ENCODE measurements at regions not wholly inside any gene's neighbourhood (a gene's known extent, or its start where the extent isn't known, plus 50 kb on each side); places are given as distances from the start of the nearest gene placed in this dataset.

GRCh38 chr15:46471096-46471495 is 836.3 kb downstream of the SQOR start:
- Histone ChIP-seq H3K4me1 (ENCODE audit: control insufficient read depth, insufficient read depth, low read depth, low read length) (no peaks in the 10 kb centered on the region), H3K9ac (ENCODE audit: low read length) (no peak overlapping the region), H4K91ac (ENCODE audit: low read length) (no peak overlapping the region), H2BK15ac (ENCODE audit: low read depth, poor library complexity, severe bottlenecking) (no peak overlapping the region), H2BK120ac (ENCODE audit: low read depth, low read length) (no peak overlapping the region), H3K27me3 (ENCODE audit: control insufficient read depth in 1 of 2, insufficient read depth in 1 of 2, low read length in 2 of 2) (no peaks in the 10 kb centered on the region), H4K8ac (ENCODE audit: low read length) (no peak overlapping the region), H3K36me3 (ENCODE audit: control insufficient read depth in 1 of 2, insufficient read depth in 2 of 2, low read depth in 1 of 2, low read length in 2 of 2) (no peaks in the 10 kb centered on the region), H3K4me2 (ENCODE audit: low read length, poor library complexity, severe bottlenecking) (no peak overlapping the region), H2AK5ac (ENCODE audit: low read length, severe bottlenecking) (no peak overlapping the region), H3K23ac (ENCODE audit: low read length in 2 of 2) (no peak overlapping the region), H3K79me1 (replicated peaks; ENCODE audit: low read length, poor library complexity, severe bottlenecking) (no peaks in the 10 kb centered on the region), H3K4me3 (ENCODE audit: insufficient read depth in 1 of 2, low read depth in 1 of 2, low read length in 2 of 2) (no peak overlapping the region), H3K4ac (ENCODE audit: low read depth in 1 of 2, low read length in 2 of 2) (no peak overlapping the region), H2BK5ac (ENCODE audit: low read depth, low read length, poor library complexity, severe bottlenecking) (no peak overlapping the region), H3K9me3 (ENCODE audit: control insufficient read depth, low read length) (peaks cover 12% of the 10 kb centered on the region), H3K18ac (ENCODE audit: low read depth in 1 of 2, low read length in 2 of 2) (no peak overlapping the region), H3K14ac (ENCODE audit: low read length in 2 of 2) (no peak overlapping the region), H2AFZ (ENCODE audit: low read depth, low read length) (no peak overlapping the region), H3K27ac (ENCODE audit: low read length, poor library complexity, severe bottlenecking) (no peak overlapping the region), H2BK12ac (ENCODE audit: low read length in 2 of 2) (no peak overlapping the region)
- no peak for DNase-seq
- no CpG with 5 or more reads among the region's 1 CpG for WGBS

- Histone ChIP-seq H3K9me3 (ENCODE audit: control insufficient read depth, low read length) (peaks cover 4% of the 10 kb centered on the region), H3K18ac (ENCODE audit: low read depth in 1 of 2, low read length in 2 of 2) (no peak overlapping the region), H3K27ac (ENCODE audit: low read length, poor library complexity, severe bottlenecking) (no peak overlapping the region), H2BK120ac (ENCODE audit: low read depth, low read length) (no peak overlapping the region), H3K4me2 (ENCODE audit: low read length, poor library complexity, severe bottlenecking) (no peak overlapping the region), H3K79me1 (replicated peaks; ENCODE audit: low read length, poor library complexity, severe bottlenecking) (no peaks in the 10 kb centered on the region), H3K23ac (ENCODE audit: low read length in 2 of 2) (no peak overlapping the region), H3K4me1 (ENCODE audit: control insufficient read depth, insufficient read depth, low read depth, low read length) (no peaks in the 10 kb centered on the region), H4K91ac (ENCODE audit: low read length) (no peak overlapping the region), H2BK12ac (ENCODE audit: low read length in 2 of 2) (no peak overlapping the region), H2AK5ac (ENCODE audit: low read length, severe bottlenecking) (no peak overlapping the region), H3K4me3 (ENCODE audit: insufficient read depth in 1 of 2, low read depth in 1 of 2, low read length in 2 of 2) (no peak overlapping the region), H3K36me3 (ENCODE audit: control insufficient read depth in 1 of 2, insufficient read depth in 2 of 2, low read depth in 1 of 2, low read length in 2 of 2) (no peaks in the 10 kb centered on the region), H2BK5ac (ENCODE audit: low read depth, low read length, poor library complexity, severe bottlenecking) (no peak overlapping the region), H3K14ac (ENCODE audit: low read length in 2 of 2) (no peak overlapping the region), H4K8ac (ENCODE audit: low read length) (no peak overlapping the region), H3K9ac (ENCODE audit: low read length) (no peak overlapping the region), H2BK15ac (ENCODE audit: low read depth, poor library complexity, severe bottlenecking) (no peak overlapping the region), H3K27me3 (ENCODE audit: control insufficient read depth in 1 of 2, insufficient read depth in 1 of 2, low read length in 2 of 2) (no peaks in the 10 kb centered on the region), H3K4ac (ENCODE audit: low read depth in 1 of 2, low read length in 2 of 2) (no peak overlapping the region), H2AFZ (ENCODE audit: low read depth, low read length) (no peak overlapping the region)
- WGBS = no CpG with 5 or more reads among the region's 1 CpG
- no peak for DNase-seq
Observed at GRCh38 chr15:46489276-46489675, 854.4 kb downstream of the SQOR start.

GRCh38 chr15:46496491-46497115 is 861.8 kb downstream of the SQOR start:
- H3K9ac ChIP-seq (ENCODE audit: low read length) = no peak overlapping the region
- H3K4me1 ChIP-seq (ENCODE audit: control insufficient read depth, insufficient read depth, low read depth, low read length) = no peaks in the 10 kb centered on the region
- no peak overlapping the region for H3K4me3 ChIP-seq (ENCODE audit: insufficient read depth in 1 of 2, low read depth in 1 of 2, low read length in 2 of 2)
- no peak overlapping the region for H2AFZ ChIP-seq (ENCODE audit: low read depth, low read length)
- H3K18ac ChIP-seq (ENCODE audit: low read depth in 1 of 2, low read length in 2 of 2) = no peak overlapping the region
- H3K4ac ChIP-seq (ENCODE audit: low read depth in 1 of 2, low read length in 2 of 2) = no peak overlapping the region
- H2BK15ac ChIP-seq (ENCODE audit: low read depth, poor library complexity, severe bottlenecking) = no peak overlapping the region
- H3K23ac ChIP-seq (ENCODE audit: low read length in 2 of 2) = no peak overlapping the region
- H4K91ac ChIP-seq (ENCODE audit: low read length) = no peak overlapping the region
- no peak overlapping the region for H2BK12ac ChIP-seq (ENCODE audit: low read length in 2 of 2)
- H3K36me3 ChIP-seq (ENCODE audit: control insufficient read depth in 1 of 2, insufficient read depth in 2 of 2, low read depth in 1 of 2, low read length in 2 of 2) = no peaks in the 10 kb centered on the region
- no peak overlapping the region for H2AK5ac ChIP-seq (ENCODE audit: low read length, severe bottlenecking)
- H3K9me3 ChIP-seq (ENCODE audit: control insufficient read depth, low read length) = peaks cover 3% of the 10 kb centered on the region
- H2BK120ac ChIP-seq (ENCODE audit: low read depth, low read length) = no peak overlapping the region
- DNase-seq = no peak
- H3K27me3 ChIP-seq (ENCODE audit: control insufficient read depth in 1 of 2, insufficient read depth in 1 of 2, low read length in 2 of 2) = no peaks in the 10 kb centered on the region
- H3K4me2 ChIP-seq (ENCODE audit: low read length, poor library complexity, severe bottlenecking) = no peak overlapping the region
- no peak overlapping the region for H3K27ac ChIP-seq (ENCODE audit: low read length, poor library complexity, severe bottlenecking)
- 80% methylated on average over 1 of the region's 1 CpG for WGBS
- no peak overlapping the region for H4K8ac ChIP-seq (ENCODE audit: low read length)
- H3K79me1 ChIP-seq (replicated peaks; ENCODE audit: low read length, poor library complexity, severe bottlenecking) = no peaks in the 10 kb centered on the region
- H2BK5ac ChIP-seq (ENCODE audit: low read depth, low read length, poor library complexity, severe bottlenecking) = no peak overlapping the region
- no peak overlapping the region for H3K14ac ChIP-seq (ENCODE audit: low read length in 2 of 2)

GRCh38 chr15:46502667-46503066 is 867.8 kb downstream of the SQOR start:
- no peak overlapping the region for H2BK12ac ChIP-seq (ENCODE audit: low read length in 2 of 2)
- H3K27ac ChIP-seq (ENCODE audit: low read length, poor library complexity, severe bottlenecking) = no peak overlapping the region
- no peak overlapping the region for H3K18ac ChIP-seq (ENCODE audit: low read depth in 1 of 2, low read length in 2 of 2)
- no peaks in the 10 kb centered on the region for H3K9me3 ChIP-seq (ENCODE audit: control insufficient read depth, low read length)
- H3K27me3 ChIP-seq (ENCODE audit: control insufficient read depth in 1 of 2, insufficient read depth in 1 of 2, low read length in 2 of 2) = no peaks in the 10 kb centered on the region
- no peak overlapping the region for H3K14ac ChIP-seq (ENCODE audit: low read length in 2 of 2)
- H3K9ac ChIP-seq (ENCODE audit: low read length) = no peak overlapping the region
- H3K79me1 ChIP-seq (replicated peaks; ENCODE audit: low read length, poor library complexity, severe bottlenecking) = no peaks in the 10 kb centered on the region
- H3K4me1 ChIP-seq (ENCODE audit: control insufficient read depth, insufficient read depth, low read depth, low read length) = no peaks in the 10 kb centered on the region
- H2BK5ac ChIP-seq (ENCODE audit: low read depth, low read length, poor library complexity, severe bottlenecking) = no peak overlapping the region
- no peak overlapping the region for H2AK5ac ChIP-seq (ENCODE audit: low read length, severe bottlenecking)
- H3K4ac ChIP-seq (ENCODE audit: low read depth in 1 of 2, low read length in 2 of 2) = no peak overlapping the region
- no peak overlapping the region for H3K4me3 ChIP-seq (ENCODE audit: insufficient read depth in 1 of 2, low read depth in 1 of 2, low read length in 2 of 2)
- 69% methylated on average over 2 of the region's 3 CpGs for WGBS
- no peak overlapping the region for H4K91ac ChIP-seq (ENCODE audit: low read length)
- no peak overlapping the region for H4K8ac ChIP-seq (ENCODE audit: low read length)
- no peak overlapping the region for H2BK15ac ChIP-seq (ENCODE audit: low read depth, poor library complexity, severe bottlenecking)
- no peak overlapping the region for H2AFZ ChIP-seq (ENCODE audit: low read depth, low read length)
- H3K23ac ChIP-seq (ENCODE audit: low read length in 2 of 2) = no peak overlapping the region
- H3K36me3 ChIP-seq (ENCODE audit: control insufficient read depth in 1 of 2, insufficient read depth in 2 of 2, low read depth in 1 of 2, low read length in 2 of 2) = no peaks in the 10 kb centered on the region
- peak; percentile 3 for DNase-seq
- H2BK120ac ChIP-seq (ENCODE audit: low read depth, low read length) = no peak overlapping the region
- H3K4me2 ChIP-seq (ENCODE audit: low read length, poor library complexity, severe bottlenecking) = no peak overlapping the region
